ENCODE measurements at regions not wholly inside any gene's neighbourhood (a gene's known extent, or its start where the extent isn't known, plus 50 kb on each side); places are given as distances from the start of the nearest gene placed in this dataset.
A peak's percentile ranks its signal among the peaks of the same experiment; 100 is the strongest.
"Not testable (repeated sequence)": the region's sequence is repeated elsewhere in the genome, so short reads cannot be mapped to it uniquely, and the experiment has no call there.

- DNase-seq: no peak
Measured at GRCh38 chr5:63894690-63895089, 67.6 kb downstream of the HTR1A start.

DNA sequence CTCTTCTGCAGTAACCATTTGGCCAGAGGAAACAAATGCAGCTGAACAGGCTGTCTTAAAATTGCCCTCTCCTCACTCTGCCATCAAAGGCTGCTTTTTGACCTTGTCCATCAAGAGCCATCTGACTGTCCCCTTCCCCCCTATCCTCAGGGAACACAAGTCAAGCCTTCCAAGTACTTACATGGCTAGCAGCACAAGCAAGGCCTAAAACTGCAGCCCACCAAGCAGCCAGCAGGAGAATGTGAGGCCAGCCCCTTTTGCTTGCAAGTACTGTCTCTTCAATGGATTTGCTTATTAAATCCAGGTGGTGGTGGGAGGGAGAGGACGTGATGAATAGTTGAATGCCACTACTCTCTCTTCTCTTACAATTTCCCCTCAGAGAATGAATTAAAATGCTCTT, 83.5 kb downstream of the HTR1A start:
- DNase-seq: no peak

DNA sequence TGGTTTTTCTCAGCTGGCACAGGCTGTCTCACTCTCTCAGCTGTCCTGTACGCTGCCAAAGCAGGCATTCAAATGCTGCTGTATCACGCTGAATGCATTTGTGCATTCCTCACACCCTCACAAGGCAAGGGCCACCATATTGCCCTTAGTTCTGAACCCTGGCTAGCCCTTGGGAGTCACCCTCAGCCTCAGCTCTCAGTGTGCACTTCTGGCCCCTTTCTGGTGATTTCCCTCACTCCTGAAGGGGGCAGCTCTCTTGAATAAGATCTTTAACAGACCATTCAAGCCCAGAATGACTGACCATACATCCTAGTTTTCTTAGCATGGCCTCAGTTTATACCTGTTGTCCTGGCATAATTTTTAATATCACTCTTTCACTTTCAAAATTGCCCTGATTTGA, 84.3 kb downstream of the HTR1A start:
- no peak for DNase-seq

DNA sequence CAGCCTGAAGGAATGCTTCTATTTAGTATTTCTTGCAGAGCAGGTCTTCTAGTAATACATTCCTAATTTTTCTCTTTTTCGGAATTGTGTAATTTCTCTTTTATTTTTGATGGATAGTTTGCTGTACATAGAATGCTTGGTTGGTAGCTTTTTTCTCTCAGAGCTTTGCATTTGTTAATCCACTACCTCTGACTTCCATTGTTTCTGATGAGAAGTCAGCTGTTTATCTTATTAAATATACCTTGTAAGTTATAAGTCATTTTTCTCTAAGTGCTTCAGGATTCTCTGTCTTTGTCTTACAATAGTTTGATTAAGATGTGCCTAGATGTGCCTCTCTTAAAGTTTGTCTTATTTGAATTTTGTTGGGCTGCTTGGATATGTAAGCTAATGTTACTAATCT, 101.9 kb downstream of the HTR1A start:
- DNase-seq: no peak

GRCh38 chr5:63854076-63854475, 108.2 kb downstream of the HTR1A start:
- DNase-seq: no peak

DNA sequence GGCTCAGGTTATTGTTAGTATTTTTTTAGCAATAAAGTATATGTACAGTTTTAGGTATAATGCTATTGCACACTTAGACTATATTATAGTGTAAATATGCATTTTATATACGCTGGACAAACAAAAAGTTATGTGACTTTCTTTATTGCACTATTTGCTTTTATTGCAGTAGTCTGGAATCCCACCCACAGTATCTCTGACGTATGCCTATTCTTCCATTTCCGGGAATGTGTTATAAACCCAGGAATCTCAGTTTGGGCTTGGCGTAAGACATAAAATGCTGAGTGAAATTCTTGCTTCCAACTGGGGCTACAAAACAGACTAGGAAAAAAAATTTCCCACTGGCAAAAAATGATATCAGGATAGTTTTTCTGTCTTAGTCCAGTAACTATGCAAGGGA, 119.1 kb downstream of the HTR1A start:
- DNase-seq: no peak

DNA sequence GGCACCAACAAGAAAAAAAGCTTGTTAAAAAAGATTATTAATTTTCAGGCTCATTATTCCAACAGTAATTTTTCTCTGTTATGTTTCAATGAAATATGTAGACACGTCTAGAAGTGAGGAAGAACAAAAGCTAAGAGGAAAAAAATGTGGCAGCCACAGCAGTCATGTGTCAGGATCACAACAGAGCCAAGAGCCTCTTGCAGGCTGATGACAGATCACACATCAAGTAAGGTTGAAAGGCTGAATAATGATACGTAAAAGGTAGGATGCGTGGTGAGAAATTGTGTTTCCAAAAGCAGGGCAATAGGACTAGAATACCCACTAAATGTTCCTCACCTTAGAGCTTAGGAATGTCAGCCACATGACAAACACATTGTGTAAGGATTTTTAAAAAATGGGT, 124.8 kb downstream of the HTR1A start:
- no peak for DNase-seq

DNA sequence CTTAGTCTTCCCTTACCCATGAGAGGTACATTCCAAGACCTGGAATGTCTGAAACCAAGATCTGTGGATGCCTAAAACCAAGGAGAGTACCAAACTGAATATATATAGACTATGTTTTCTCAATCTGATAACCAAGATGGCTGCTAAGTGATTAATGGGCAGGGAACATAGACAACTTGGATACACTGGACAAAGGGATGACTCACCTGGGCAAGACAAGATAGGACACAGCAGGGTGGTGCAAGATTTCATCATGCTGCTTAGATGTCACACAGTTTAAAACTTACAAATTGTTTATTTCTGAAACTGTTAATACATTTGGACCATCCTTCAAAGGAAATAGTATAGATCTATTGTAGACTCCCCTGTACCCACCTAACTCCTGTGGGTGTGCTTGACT, 130.9 kb downstream of the HTR1A start:
- no peak for DNase-seq

DNA sequence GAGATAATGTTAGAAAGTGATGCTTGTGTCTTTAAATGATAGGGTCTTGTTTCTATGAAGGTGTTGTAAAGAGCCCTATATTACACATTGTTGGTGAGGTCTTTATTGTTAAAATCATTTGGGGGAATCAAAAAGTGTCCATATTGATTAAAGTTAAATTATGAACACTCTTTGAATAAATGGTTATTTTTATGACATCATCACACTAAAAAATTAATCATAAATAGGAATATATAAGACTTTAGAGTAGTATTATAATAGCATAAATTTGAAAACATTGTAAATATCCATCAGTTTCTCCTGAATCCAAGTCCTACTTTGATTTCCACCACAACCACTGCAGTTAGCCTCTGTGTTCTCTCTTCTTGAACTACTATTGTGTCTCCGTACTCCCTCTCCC, 136.3 kb downstream of the HTR1A start:
- DNase-seq: no peak

- DNase-seq: no peak
Measured at GRCh38 chr5:63823583-63823982, 138.7 kb downstream of the HTR1A start.

- DNase-seq: no peak
Measured at GRCh38 chr5:63822614-63823013, 139.6 kb downstream of the HTR1A start.

DNA sequence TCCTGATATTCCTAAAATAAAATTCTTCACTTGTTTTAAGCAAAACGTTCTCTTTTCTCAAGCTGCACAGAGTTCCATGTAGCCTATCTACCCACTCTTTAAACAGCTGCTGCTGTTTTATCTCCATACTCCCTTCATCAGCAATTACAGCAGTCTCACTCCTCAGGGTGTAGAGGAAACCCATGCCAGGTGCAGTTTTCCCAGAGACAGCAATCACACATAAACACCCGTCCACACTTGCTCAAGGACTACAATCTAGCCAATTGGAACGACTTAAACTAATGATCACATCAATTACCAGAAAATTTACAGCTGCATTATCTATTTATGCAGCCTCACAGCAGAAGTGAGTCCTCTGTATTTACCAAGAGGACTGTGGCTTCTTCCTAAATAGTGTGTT, 141.7 kb downstream of the HTR1A start:
- DNase-seq: peak; percentile 54 to 59

DNA sequence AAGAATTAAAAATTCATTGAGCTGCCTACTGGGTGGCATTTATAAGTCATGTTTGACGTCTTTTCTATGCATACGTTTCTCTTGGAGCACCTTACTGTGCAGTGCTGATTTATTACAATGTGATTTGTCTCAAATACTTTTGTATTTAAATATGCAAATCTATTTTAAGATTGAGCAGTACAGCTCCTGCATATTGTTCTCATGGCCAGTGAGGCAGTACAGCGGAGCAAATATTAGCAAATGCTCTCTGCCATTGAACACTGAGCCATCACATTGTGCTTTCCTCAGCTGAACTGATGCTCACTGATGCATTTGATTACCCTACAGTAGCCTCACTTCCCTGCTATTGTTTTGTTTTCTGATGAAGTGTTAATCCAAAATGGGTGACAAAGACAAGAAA, 149.6 kb downstream of the HTR1A start:
- DNase-seq: no peak

- no peak for DNase-seq
Measured at GRCh38 chr5:63811961-63812360, 150.3 kb downstream of the HTR1A start.

- DNase-seq: no peak
Measured at GRCh38 chr5:63811286-63811685, 151.0 kb downstream of the HTR1A start.

DNA sequence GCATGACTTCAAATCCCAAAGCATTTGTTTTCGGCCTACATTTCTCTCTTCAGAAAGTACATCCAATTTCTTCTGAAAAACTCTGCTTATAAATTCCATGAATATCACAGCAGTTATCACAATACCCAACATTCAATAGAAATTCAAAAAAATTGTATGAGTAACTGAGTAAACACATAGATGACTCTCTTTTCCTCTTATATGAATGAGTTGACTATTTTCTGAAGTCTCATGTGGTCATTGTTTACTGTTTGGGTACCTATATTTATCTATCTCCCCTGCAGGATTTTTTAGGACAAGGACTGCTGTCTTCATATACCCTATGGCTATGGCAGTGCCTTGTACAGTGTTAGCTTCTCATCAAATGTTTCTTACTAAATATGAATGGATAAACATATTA, 157.1 kb downstream of the HTR1A start:
- no peak for DNase-seq

DNA sequence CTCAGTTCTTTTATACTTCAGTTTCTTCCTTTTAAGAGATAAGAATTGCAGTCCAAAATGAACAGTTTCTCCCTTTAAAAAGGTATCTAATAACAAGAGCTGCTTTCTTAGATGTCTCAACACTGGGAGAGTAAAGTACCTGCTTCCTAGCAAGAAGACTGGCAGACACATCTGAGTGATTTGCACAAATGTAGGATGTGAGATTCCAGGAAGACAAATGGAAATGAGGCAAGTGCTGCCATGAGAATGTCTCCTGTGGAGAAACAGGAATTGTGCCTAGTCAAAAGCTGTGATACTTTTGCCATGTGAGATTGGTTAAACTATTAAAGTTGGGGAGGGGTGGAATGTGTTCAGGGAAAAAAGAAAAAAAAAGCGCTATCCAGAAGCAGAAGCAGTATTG, 159.1 kb downstream of the HTR1A start:
- DNase-seq: no peak

DNA sequence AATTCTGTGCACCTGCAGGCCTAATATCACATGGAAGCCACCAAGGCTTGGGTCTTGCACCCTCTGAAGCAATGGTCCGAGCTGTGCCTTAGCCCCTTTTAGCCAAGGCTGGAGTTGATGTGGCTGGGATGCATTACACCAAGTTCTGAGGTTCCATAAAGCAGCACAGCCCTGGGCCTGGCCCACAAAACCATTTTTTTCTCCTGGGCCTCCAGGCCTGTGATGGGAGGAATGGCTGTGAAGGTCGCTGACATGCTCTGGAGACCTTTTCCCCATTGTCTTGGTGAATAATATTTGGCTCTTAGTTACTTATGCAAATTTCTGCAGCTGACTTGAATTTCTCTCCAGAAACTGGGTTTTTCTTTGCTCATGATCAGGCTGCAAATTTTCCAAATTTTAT, 167.3 kb downstream of the HTR1A start:
- DNase-seq: no peak

GRCh38 chr5:63794296-63794695, 167.9 kb downstream of the HTR1A start:
- no peak for DNase-seq

GRCh38 chr5:63774939-63775338, 187.3 kb downstream of the HTR1A start:
- DNase-seq: no peak

GRCh38 chr5:63768221-63768620, 194.0 kb downstream of the HTR1A start:
- no peak for DNase-seq

DNA sequence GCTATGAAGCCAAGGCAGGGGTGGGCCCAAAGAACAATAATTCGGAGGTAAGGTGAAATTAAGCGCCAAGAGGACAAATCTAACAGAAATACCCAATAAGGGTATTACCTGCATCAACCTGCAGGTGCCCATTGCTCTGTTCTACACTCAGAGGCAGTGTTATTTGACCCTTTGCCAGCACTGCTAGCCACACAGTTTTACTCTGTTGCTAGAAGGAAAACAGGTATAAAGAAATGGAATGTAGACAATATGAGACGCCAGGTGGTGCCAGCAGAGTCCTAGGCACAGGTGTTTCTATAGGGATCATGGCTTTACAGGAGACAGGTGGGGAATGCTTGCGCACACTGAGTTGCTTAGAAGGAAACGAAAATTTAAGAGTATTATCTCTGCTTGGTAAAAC, 201.3 kb downstream of the HTR1A start:
- DNase-seq: no peak

DNA sequence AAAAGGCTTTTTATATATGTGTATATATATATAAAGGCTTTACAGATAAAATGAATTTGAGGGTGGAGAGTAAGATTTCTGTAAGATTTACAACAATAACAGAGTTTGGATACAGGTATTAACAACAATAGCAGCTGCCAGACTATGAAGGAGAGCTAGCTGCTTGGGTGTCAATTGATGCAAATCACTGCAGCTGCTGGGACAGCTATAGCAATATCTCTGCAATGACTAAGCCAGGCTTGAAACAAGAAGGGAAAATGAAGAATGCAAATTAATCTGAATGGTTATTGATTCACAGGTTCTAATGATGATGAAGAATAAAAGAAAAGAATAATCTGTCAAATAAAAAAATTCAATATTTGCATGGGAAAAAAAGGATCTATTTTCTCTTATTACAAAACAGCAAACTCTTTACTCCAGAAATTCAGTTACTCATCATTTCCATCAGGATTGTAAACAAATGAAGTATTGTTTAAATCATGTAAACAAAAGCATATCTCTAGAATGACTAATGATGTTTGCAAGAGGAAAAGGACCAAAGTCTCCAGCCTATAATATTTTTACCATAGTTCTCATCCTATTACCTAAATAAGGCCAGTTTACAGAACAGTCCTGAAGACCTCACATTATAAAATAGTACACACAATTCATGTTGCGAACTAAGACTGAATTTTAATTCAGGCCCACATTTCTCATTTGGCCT, 219.0 kb downstream of the HTR1A start:
- DNase-seq: no peak

- DNase-seq: not testable (repeated sequence)
Measured at GRCh38 chr5:63732880-63733279, 229.4 kb downstream of the HTR1A start.

- no peak for DNase-seq
Measured at GRCh38 chr5:63727583-63727982, 234.7 kb downstream of the HTR1A start.

- DNase-seq: no peak
Measured at GRCh38 chr5:63726496-63726895, 235.7 kb downstream of the HTR1A start.
